NCI-H2107 treated with DMSO at 0.1 percent for 48 hours (cell line): ENCODE measurements at regions not wholly inside any gene's neighbourhood (a gene's known extent, or its start where the extent isn't known, plus 50 kb on each side); places are given as distances from the start of the nearest gene placed in this dataset.
A peak's percentile ranks its signal among the peaks of the same experiment; 100 is the strongest.

Experiments
- DNase-seq: peaks from one replicate; lab custom pipeline; 2025; ENCODE audit not compliant: unreplicated experiment; lab: John Stamatoyannopoulos, UW

DNA sequence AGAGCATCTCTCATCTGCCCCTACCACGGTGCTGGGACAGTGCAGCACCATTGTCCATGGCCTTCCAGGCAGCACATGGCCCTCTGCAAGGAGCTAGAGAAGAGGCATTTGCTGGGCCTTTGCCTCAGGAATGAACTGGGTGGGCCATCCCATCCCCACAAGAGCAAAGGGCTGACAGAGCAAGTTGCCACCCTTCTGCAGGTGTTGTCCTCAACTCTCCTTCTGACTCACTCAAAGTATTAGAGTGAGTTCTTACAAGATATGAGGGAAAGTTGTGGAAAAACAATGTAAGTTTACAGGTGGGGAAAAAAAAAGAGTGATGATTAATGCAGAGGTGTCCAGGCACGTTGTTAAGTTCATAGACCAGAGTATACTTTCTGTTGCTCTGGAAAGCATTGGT is 261.2 kb downstream of the SKIDA1 start:
- no peak for DNase-seq

DNA sequence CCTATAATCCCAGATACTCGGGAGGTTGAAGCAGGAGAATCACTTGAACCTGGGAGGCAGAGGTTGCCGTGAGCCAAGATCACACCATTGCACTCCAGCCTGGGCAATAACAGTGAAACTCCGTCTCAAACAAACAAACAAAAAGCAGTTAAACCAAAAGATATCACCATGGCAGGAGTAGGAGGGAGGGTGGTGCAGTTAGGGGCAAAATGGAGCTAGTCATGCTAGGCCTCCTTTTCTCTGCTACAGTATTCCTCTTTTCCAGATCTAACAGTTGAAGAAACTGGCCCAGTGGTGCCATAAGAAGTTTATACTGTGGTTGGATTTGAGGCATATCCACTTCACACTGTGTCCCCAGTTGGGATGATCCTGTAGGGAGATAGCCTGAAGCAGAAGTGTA is 261.6 kb downstream of the SKIDA1 start:
- DNase-seq: no peak

GRCh38 chr10:21263263-21263803 is 262.1 kb downstream of the SKIDA1 start:
- DNase-seq: no peak

DNA sequence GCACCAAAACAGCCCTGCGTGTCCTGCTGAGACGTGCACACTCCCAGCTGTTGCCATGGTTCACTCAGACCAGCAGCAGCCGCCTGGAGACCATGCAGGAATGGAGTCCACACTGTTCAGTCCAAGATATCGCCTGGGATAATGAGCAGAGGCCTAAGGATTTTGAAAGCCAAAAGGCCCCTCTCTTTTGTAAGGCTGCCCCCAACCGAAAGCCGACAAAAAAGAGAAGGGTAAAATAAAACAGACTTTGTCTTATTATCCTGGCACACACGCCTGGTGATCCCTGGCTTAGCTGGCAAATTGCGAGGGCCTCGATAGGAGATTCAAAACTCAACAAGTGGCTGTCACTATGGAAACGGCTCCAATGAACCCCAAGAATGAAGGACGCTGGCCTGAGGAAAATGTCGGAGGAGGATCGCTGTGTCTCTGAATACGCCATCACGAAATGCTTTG is 263.6 kb downstream of the SKIDA1 start:
- DNase-seq: no peak

DNA sequence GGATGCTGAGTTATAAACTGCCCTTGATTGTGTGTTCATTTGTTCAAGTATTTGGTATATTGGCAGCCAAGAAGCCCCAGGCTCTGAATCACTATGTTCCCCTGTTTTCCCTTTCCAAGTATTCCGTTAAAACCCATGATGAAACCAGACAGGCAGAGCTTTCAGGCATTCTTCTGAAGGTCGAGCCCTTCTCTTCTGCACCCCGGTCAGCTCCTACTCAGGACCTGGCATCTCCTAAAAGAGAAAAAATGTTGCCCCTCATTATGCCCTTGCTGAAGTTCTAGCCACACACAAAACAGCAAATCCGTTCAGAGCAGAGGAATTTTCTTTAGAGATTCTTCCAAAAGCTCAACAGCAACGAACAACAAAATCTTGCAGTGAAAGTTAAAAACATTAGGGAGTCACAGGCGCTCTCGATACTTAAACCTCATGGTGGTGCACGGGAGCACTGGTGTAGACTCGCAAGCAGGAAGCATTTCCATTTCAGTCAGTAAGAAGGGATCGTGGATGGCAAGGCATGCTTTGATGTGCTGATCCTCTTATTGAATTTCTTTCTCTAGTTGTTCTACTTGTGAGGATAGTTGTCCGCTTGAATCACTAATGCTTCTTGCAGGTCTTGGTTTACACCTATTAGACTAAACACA is 264.9 kb downstream of the SKIDA1 start:
- no peak for DNase-seq

- DNase-seq: no peak
These were observed 265.4 kb downstream of the SKIDA1 start for GRCh38 chr10:21260066-21260465.

GRCh38 chr10:21257919-21258318 is 267.6 kb downstream of the SKIDA1 start:
- no peak for DNase-seq

- DNase-seq: no peak
These were observed 268.3 kb downstream of the SKIDA1 start for GRCh38 chr10:21257191-21257590.

- DNase-seq: no peak
These were observed 276.0 kb downstream of the SKIDA1 start for GRCh38 chr10:21249435-21249834.

DNA sequence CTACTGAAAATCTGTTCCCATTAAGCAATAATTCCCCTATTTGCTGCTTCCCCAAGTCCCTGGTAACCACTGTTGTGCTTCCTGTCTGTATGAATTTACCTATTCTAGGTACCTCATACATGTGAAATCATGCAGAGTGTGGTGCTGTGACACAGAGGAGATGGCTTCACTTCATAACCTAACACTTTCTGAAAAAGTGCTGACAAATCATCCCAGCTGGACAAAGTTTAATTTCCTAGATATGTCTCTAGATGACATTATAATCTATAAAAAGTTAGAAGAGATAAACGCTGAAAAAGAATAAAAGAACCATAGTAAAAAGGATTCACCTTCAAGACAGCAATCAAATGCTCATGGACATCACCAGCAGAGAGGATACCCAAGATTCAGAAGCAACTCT is 277.9 kb downstream of the SKIDA1 start:
- DNase-seq: no peak

GRCh38 chr10:21246178-21246577 is 279.3 kb downstream of the SKIDA1 start:
- DNase-seq: no peak

DNA sequence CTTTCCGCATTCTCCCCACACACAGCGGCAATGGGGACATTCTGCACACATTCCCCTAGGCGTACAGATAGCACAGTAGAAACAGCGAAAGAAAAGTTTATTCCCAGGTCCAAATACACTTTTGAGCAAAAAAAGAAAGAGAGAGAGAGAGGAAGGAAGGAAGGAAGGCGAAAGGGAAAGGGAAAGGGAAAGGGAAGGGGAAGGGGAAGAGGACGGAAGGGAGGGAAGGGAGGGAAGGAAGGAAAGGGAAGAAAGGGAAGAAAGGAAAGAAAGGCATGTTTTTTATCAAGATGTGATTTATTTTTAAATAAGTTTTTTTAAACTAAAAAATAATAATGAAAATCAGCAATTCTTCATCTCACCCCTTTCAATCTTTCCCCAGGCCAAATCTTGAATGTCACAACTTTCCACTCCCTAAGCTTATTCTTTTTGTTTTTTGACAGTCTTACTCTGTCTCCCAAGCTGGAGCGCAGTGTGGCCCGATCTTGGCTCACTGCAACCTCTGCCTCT is 281.7 kb downstream of the SKIDA1 start:
- DNase-seq: no peak

GRCh38 chr10:21242915-21243314 is 282.6 kb downstream of the SKIDA1 start:
- DNase-seq: no peak

GRCh38 chr10:21238717-21239116 is 286.8 kb downstream of the SKIDA1 start:
- DNase-seq: no peak

GRCh38 chr10:21238044-21238443 is 287.4 kb downstream of the SKIDA1 start:
- peak; percentile 16 for DNase-seq

- DNase-seq: no peak
These were observed 290.7 kb downstream of the SKIDA1 start for GRCh38 chr10:21234761-21235160.

GRCh38 chr10:21230219-21230618 is 295.3 kb downstream of the SKIDA1 start:
- no peak for DNase-seq

DNA sequence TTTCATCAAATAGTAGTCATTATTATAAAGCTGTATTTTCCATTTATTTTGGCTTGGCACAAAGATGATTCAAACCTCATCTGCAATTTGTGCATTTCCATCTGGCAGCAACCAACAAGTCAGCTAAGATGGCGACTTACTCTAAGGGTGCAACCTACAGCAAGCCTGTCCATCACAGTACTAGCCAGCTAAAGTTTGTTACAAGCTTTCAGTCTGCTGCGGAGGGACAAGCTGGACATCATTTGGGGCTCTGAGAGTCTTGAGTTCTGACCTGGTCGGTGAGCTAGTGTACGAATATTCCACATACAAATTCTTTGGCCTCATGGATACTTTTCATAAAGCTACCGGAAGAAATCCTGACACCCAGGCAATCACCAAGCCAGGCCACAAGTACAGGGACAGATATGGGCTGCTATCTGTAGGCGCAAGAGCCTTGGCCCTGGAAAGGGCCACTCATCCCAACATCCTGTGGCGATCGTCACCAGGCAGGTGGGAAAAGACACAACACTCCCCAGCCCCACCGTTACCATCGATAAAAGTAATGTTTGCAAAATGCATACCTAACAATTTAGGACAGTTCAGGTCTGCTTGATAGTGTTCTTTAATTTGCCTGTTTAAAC is 307.6 kb downstream of the SKIDA1 start:
- no peak for DNase-seq

GRCh38 chr10:21217107-21217506 is 308.4 kb downstream of the SKIDA1 start:
- DNase-seq: no peak

DNA sequence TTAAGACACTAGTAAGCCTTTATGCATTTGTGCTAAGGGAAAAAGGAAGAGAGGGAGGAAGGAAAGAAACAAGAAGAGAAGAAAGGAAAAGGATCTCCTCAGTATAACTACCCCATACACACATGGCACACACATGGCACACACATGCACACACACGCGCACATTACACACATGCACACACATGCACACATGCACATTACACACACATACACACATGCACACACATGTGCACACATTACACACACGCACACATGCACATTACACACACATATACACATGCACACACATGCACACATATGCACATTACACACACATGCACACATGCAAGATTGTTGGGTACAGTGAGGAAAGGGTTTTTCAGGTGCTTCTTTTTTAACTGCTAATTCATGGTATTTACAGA is 311.2 kb downstream of the SKIDA1 start:
- no peak for DNase-seq

- no peak for DNase-seq
These were observed 312.1 kb downstream of the SKIDA1 start for GRCh38 chr10:21213381-21213780.

DNA sequence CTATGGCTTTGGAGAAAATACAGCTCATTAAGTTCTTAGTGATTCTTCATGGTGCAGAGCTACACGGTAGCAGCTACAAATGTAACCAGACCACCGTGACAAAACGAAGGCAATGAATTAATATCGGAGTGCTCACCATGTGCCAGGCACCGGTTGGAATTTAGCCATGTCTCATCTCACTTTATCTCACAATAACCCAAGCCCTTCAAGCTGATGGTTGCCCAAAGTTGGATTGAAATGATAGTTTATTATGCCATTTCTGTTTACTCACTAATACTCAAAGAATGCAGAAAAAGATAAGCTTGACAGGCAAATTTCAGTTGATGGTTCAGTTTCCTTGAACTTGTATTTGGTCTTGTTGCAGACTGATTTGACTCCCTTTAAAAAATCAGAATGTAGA is 312.6 kb downstream of the SKIDA1 start:
- DNase-seq: no peak
